B cell (primary cell): ENCODE measurements at regions not wholly inside any gene's neighbourhood (a gene's known extent, or its start where the extent isn't known, plus 50 kb on each side); places are given as distances from the start of the nearest gene placed in this dataset.

Source experiments
- ATAC-seq: fragments of 200-7000 bp; cut with Tn5 transposase; one replicate; pipeline ENCODE4 v1.10.0; 2021; ENCODE audit warnings: low read depth, mild to moderate bottlenecking, moderate number of reproducible peaks, moderate library complexity
- CTCF ChIA-PET: fragments of 350-600 bp; sonication (Branson Sonifier 250); formaldehyde crosslinking; loops from one replicate; lab custom pipeline; 2021; ENCODE audit warnings: antibody characterized with exemption, inconsistent platforms; lab: Charles Lee
- POLR2A ChIA-PET: fragments of 350-600 bp; sonication (Branson Sonifier 250); formaldehyde crosslinking; loops from one replicate; lab custom pipeline; 2021; ENCODE audit warnings: antibody characterized with exemption; lab: Charles Lee
- DNase-seq: peaks from one replicate; pipeline ENCODE4 v3.0.0; 2013
- H2AFZ ChIP-seq: 2 replicates; pipeline ENCODE4 v1.6.1; 2012; ENCODE audit warnings: mild to moderate bottlenecking, low read depth, low read length; ENCODE audit not compliant: insufficient read depth, poor library complexity, severe bottlenecking
- H3K27ac ChIP-seq, 2 donors: 1 replicate in 1 of 2; 2 replicates in 1 of 2; pipeline ENCODE4 v1.5.1; 2012 to 2013; ENCODE audit warnings: low read length in 2 of 2, mild to moderate bottlenecking in 2 of 2, moderate library complexity in 1 of 2
- H3K27me3 ChIP-seq, 4 experiments: fragments of 200-600 bp in 1 of 4; sonication (generic) in 1 of 4; replicated peaks in 1 of 4; 1 replicate in 2 of 4; 2 replicates in 2 of 4; pipeline versions ENCODE4 v1.6.1 to v1.7.0; 2013 to 2016; ENCODE audit warnings: low read length in 3 of 4, mild to moderate bottlenecking in 2 of 4, mixed read lengths in 1 of 4, moderate library complexity in 1 of 4; ENCODE audit not compliant: insufficient read depth in 4 of 4, control insufficient read depth in 3 of 4; ENCODE audit errors: control extremely low read depth in 1 of 4
- H3K36me3 ChIP-seq, 2 experiments: replicated peaks in 1 of 2; 1 replicate in 1 of 2; 2 replicates in 1 of 2; pipeline versions ENCODE4 v1.6.1 to v1.7.1; 2013; ENCODE audit warnings: low read length in 1 of 2; ENCODE audit not compliant: insufficient read depth in 2 of 2, control insufficient read depth in 1 of 2; ENCODE audit errors: control extremely low read depth in 1 of 2, extremely low read depth in 1 of 2
- H3K4me1 ChIP-seq, 2 donors: fragments of 200-600 bp in 1 of 2; sonication (generic) in 1 of 2; 1 replicate in 1 of 2; 2 replicates in 1 of 2; pipeline versions ENCODE4 v1.5.1 to v1.6.1; 2013 to 2017; ENCODE audit warnings: low read length in 2 of 2; ENCODE audit not compliant: control insufficient read depth in 2 of 2, insufficient read depth in 2 of 2
- H3K4me2 ChIP-seq: replicated peaks from 2 replicates; pipeline ENCODE3; 2012; ENCODE audit warnings: mild to moderate bottlenecking, low read depth, low read length; ENCODE audit not compliant: poor library complexity, severe bottlenecking
- H3K4me3 ChIP-seq, 5 experiments: fragments of 200-600 bp in 1 of 5; sonication (generic) in 1 of 5; 1 replicate in 3 of 5; 2 replicates in 2 of 5; pipeline versions ENCODE4 v1.5.1 to v1.7.0; 2011 to 2016; ENCODE audit warnings: low read length in 4 of 5, mild to moderate bottlenecking in 4 of 5, low read depth in 2 of 5, control low read depth in 1 of 5, moderate library complexity in 1 of 5; ENCODE audit not compliant: insufficient read depth in 1 of 5; ENCODE audit errors: control extremely low read depth in 1 of 5, extremely low read depth in 1 of 5
- H3K79me2 ChIP-seq: fragments of 200-600 bp; sonication (generic); one replicate; pipeline ENCODE4 v1.6.0; 2016; ENCODE audit warnings: low read length; ENCODE audit not compliant: control insufficient read depth, insufficient read depth
- H3K9ac ChIP-seq: fragments of 200-600 bp; sonication (generic); 2 replicates; pipeline ENCODE4 v1.6.1; 2017; ENCODE audit warnings: mild to moderate bottlenecking, low read length, moderate library complexity
- H3K9me3 ChIP-seq, 3 donors: one replicate each; pipeline versions ENCODE4 v1.6.1 to v1.7.1; 2013; ENCODE audit warnings: low read length in 2 of 3; ENCODE audit not compliant: control insufficient read depth in 2 of 3, insufficient read depth in 1 of 3; ENCODE audit errors: control extremely low read depth in 1 of 3
- H4K20me1 ChIP-seq: 2 replicates; pipeline ENCODE4 v1.6.0; 2012; ENCODE audit warnings: mild to moderate bottlenecking, low read length; ENCODE audit not compliant: insufficient read depth, control insufficient read depth, poor library complexity, severe bottlenecking
- H3K27ac Mint-ChIP-seq: one replicate; pipeline ENCODE4 v1.8.0; 2021; ENCODE audit warnings: mixed read lengths
- H3K27me3 Mint-ChIP-seq: one replicate; pipeline ENCODE4 v1.8.0; 2021; ENCODE audit warnings: mixed read lengths
- H3K4me1 Mint-ChIP-seq: one replicate; pipeline ENCODE4 v1.8.0; 2021; ENCODE audit warnings: mixed read lengths
- H3K4me3 Mint-ChIP-seq: one replicate; pipeline ENCODE4 v1.8.0; 2021; ENCODE audit warnings: mixed read lengths
- H3K9me3 Mint-ChIP-seq: one replicate; pipeline ENCODE4 v1.8.0; 2022; ENCODE audit warnings: mixed read lengths; ENCODE audit not compliant: insufficient read depth
- CTCF ChIP-seq: fragments of 200-600 bp; IDR thresholded peaks from one replicate; pipeline ENCODE4 v1.8.0; 2022; ENCODE audit warnings: antibody characterized with exemption, mild to moderate bottlenecking
- EZH2 ChIP-seq: IDR thresholded peaks from 2 replicates; pipeline ENCODE4 v1.6.1; 2012; ENCODE audit warnings: borderline replicate concordance, low read depth, mild to moderate bottlenecking, moderate library complexity, low read length; ENCODE audit not compliant: insufficient read depth, poor library complexity, severe bottlenecking
- WGBS: methylation state at CpG from one replicate; pipeline ENCODE4 v1.1.5; 2013; ENCODE audit warnings: missing lambda C conversion rate; ENCODE audit not compliant: insufficient coverage; 5-methylcytosine and 5-hydroxymethylcytosine counted together
- intact Hi-C: fragments of 100-400 bp; cut with micrococcal nuclease; formaldehyde crosslinking; loops from one replicate; pipeline ENCODE4 v1.10.0; 2022

- DNase-seq (no peak), ATAC-seq (no peak)
- Histone ChIP-seq H3K9me3 (peaks cover 0 to 1% (median 0%) of the 10 kb centered on the region in 3 donors), H3K4me2 (no peak overlapping the region), H3K9ac (no peak overlapping the region), H2AFZ (no peak overlapping the region), H3K27ac (no peak overlapping the region), H3K36me3 (no peaks in the 10 kb centered on the region), H4K20me1 (no peaks in the 10 kb centered on the region), H3K4me1 (no peaks in the 10 kb centered on the region), H3K79me2 (no peaks in the 10 kb centered on the region), H3K4me3 (no peak overlapping the region), H3K27me3 (peaks cover 0 to 11% (median 7%) of the 10 kb centered on the region in 4 experiments)
- H3K27me3 Mint-ChIP-seq = peaks cover 30% of the 10 kb centered on the region
- no peaks in the 10 kb centered on the region for H3K9me3 Mint-ChIP-seq
- H3K4me3 Mint-ChIP-seq = no peak overlapping the region
- CTCF ChIA-PET = no interaction called here
- no peaks in the 10 kb centered on the region for H3K4me1 Mint-ChIP-seq
- intact Hi-C loops = no loop called here
- no peak overlapping the region for H3K27ac Mint-ChIP-seq
- 85% methylated on average over 2 of the region's 3 CpGs for WGBS
- no peak for TF ChIP-seq CTCF
- TF ChIP-seq EZH2 = no peak
- POLR2A ChIA-PET = interaction anchor here (0.6 kb wide), 1 partner anchor 238 kb away, joined by 4 read pairs; no protein-coding TSS in a partner anchor
Measured at GRCh38 chr5:122545986-122546385, 228.9 kb upstream of the SNX2 start.

- intact Hi-C loops = no loop called here
- H3K9me3 Mint-ChIP-seq = no peaks in the 10 kb centered on the region
- no peak for TF ChIP-seq EZH2
- TF ChIP-seq CTCF = no peak
- H3K27me3 Mint-ChIP-seq = peaks cover 26% of the 10 kb centered on the region
- ChIA-PET POLR2A (no interaction called here), CTCF (interaction anchor here (0.6 to 0.9 kb wide), 2 partner anchors 11 to 12 kb away, joined by 3 read pairs; no protein-coding TSS in a partner anchor)
- Histone ChIP-seq H3K27me3 (peaks cover 0 to 9% (median 6%) of the 10 kb centered on the region in 4 experiments), H3K36me3 (no peaks in the 10 kb centered on the region), H3K27ac (no peak overlapping the region), H3K4me1 (peaks cover 3 to 4% of the 10 kb centered on the region in 2 donors), H4K20me1 (no peaks in the 10 kb centered on the region), H3K4me3 (no peak overlapping the region), H3K9me3 (peaks cover 0 to 1% (median 0%) of the 10 kb centered on the region in 3 donors), H2AFZ (no peak overlapping the region), H3K79me2 (no peaks in the 10 kb centered on the region), H3K9ac (no peak overlapping the region), H3K4me2 (no peak overlapping the region)
- peaks cover 6% of the 10 kb centered on the region for H3K4me1 Mint-ChIP-seq
- WGBS = no CpG with 5 or more reads among the region's 2 CpGs
- H3K4me3 Mint-ChIP-seq = no peak overlapping the region
- DNase-seq = no peak
- no peak for ATAC-seq
- no peak overlapping the region for H3K27ac Mint-ChIP-seq
Measured at GRCh38 chr5:122547219-122547618, 227.7 kb upstream of the SNX2 start.
